ENCODE measurements at regions not wholly inside any gene's neighbourhood (a gene's known extent, or its start where the extent isn't known, plus 50 kb on each side); places are given as distances from the start of the nearest gene placed in this dataset.

GRCh38 chr13:59172076-59172475, 991.7 kb downstream of the DIAPH3 start:
- H3K4me1 ChIP-seq, result no peaks in the 10 kb centered on the region
- H3K27me3 ChIP-seq, result no peaks in the 10 kb centered on the region
- DNase-seq (ENCODE audit: low spot score in 2 of 2), result no peak
- no peak overlapping the region for H3K27ac ChIP-seq
- WGBS, 2 donors, result 58 to 70% methylated on average over 4 of the region's 4 CpGs
- no peaks in the 10 kb centered on the region for H3K9me3 ChIP-seq
- H3K4me3 ChIP-seq, result no peak overlapping the region
- no peak for TF ChIP-seq POLR2A (IDR thresholded peaks at IDR 0.05)
- TF ChIP-seq EP300 (IDR thresholded peaks at IDR 0.05), result no peak
- no peak for TF ChIP-seq CTCF (IDR thresholded peaks at IDR 0.05)
- H3K36me3 ChIP-seq, result no peaks in the 10 kb centered on the region

DNA sequence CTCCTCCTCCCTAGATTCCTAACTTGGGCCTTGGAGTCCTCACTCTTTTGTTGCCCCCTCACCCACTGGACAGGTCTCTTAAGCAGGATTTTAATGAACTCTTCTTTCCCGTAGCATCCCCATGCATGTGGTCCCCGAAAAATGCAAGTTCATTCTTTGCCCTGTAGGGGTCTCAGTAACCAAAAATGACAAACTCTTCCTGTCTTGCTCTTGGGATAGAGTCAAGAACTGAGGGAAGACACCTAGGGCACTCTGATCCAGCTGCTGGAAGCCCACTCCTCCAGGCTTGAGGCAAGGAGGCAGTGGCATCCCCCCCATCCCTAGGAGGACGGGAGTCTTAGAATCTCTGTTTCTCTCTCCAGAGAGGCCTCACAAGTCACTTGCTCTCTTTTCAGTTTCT, 987.0 kb downstream of the DIAPH3 start:
- no peaks in the 10 kb centered on the region for H3K4me1 ChIP-seq
- no peak overlapping the region for H3K27ac ChIP-seq
- no peak for DNase-seq (ENCODE audit: low spot score in 2 of 2)
- no peak overlapping the region for H3K4me3 ChIP-seq
- WGBS, 2 donors, result 94 to 96% methylated on average over 3 of the region's 3 CpGs
- H3K9me3 ChIP-seq, result no peaks in the 10 kb centered on the region
- no peaks in the 10 kb centered on the region for H3K36me3 ChIP-seq
- no peaks in the 10 kb centered on the region for H3K27me3 ChIP-seq
- TF ChIP-seq CTCF (IDR thresholded peaks at IDR 0.05), result no peak
- no peak for TF ChIP-seq EP300 (IDR thresholded peaks at IDR 0.05)

DNA sequence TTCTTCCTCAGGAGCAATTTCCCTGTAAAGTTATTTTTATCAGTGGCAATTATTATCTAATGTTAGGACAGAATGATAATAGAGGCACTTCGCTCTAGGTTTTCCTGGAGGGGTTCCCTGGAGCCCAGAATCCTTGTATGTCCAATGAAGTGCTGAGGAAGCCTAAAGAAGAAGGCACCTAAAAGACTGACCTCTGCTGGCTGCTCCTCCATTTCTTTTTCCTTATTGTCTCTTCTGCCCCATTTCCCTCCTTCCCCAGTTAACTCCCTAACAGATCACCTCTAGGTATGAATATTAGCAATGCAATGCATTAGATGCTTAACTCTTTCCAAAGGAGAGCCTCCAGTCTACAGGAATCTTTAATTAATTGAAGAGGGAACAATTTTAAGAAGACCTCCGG, 985.4 kb downstream of the DIAPH3 start:
- no peaks in the 10 kb centered on the region for H3K36me3 ChIP-seq
- TF ChIP-seq CTCF (IDR thresholded peaks at IDR 0.05), result peak in 1 of 5 experiments; percentile 8
- no peak for TF ChIP-seq POLR2A (IDR thresholded peaks at IDR 0.05)
- H3K27ac ChIP-seq, result no peak overlapping the region
- H3K4me1 ChIP-seq, result no peaks in the 10 kb centered on the region
- no peaks in the 10 kb centered on the region for H3K27me3 ChIP-seq
- no peak for DNase-seq (ENCODE audit: low spot score in 2 of 2)
- H3K9me3 ChIP-seq, result no peaks in the 10 kb centered on the region
- no peak overlapping the region for H3K4me3 ChIP-seq
- WGBS, 2 donors, result 93 to 95% methylated on average over 2 of the region's 2 CpGs

- H3K4me3 ChIP-seq, result no peak overlapping the region
- no peak overlapping the region for H3K27ac ChIP-seq
- no peak for DNase-seq (ENCODE audit: low spot score in 2 of 2)
- H3K27me3 ChIP-seq, result no peaks in the 10 kb centered on the region
- H3K4me1 ChIP-seq, result no peaks in the 10 kb centered on the region
- H3K36me3 ChIP-seq, result no peaks in the 10 kb centered on the region
- no peak for TF ChIP-seq CTCF (IDR thresholded peaks at IDR 0.05)
- no peak for TF ChIP-seq POLR2A (IDR thresholded peaks at IDR 0.05)
- TF ChIP-seq EP300 (IDR thresholded peaks at IDR 0.05), result no peak
- H3K9me3 ChIP-seq, result no peaks in the 10 kb centered on the region
- 51 to 52% methylated on average over 4 of the region's 4 CpGs for WGBS, 2 donors
Measured at GRCh38 chr13:59182241-59182640, 981.5 kb downstream of the DIAPH3 start.

DNA sequence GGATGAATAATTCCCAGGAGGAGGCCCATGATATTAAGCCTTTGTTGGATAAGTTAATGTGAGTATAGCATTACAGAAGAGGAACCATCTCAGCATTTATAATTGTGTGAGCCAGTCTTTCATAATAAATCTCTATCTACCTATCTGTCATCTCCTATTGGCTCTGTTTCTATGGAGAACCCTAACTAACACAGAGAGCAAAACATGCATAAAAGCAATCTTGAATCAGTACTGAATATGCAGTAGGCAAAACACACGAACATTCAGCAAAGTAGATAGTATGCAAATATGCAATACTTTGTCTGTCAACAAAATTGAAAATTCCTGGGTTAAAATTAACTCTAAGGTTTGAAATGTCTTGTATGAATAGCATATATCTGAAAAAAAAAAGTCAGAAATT, 966.3 kb downstream of the DIAPH3 start:
- DNase-seq (ENCODE audit: low spot score in 2 of 2), result no peak
- Histone ChIP-seq H3K27ac (no peak overlapping the region), H3K36me3 (no peaks in the 10 kb centered on the region), H3K4me1 (no peaks in the 10 kb centered on the region), H3K27me3 (no peaks in the 10 kb centered on the region), H3K9me3 (no peaks in the 10 kb centered on the region), H3K4me3 (no peak overlapping the region)
- no peak for TF ChIP-seq POLR2A (IDR thresholded peaks at IDR 0.05)
- no peak for TF ChIP-seq CTCF (IDR thresholded peaks at IDR 0.05)
- WGBS, 2 donors, result 72 to 80% methylated on average over 1 of the region's 1 CpG

All from tibial nerve (tissue), 4 donors.